ENCODE measurements at regions not wholly inside any gene's neighbourhood (a gene's known extent, or its start where the extent isn't known, plus 50 kb on each side); places are given as distances from the start of the nearest gene placed in this dataset.

GRCh38 chr2:15758848-15759247 lies 167.2 kb downstream of the DDX1 start:
- TF ChIP-seq POLR2A (IDR thresholded peaks at IDR 0.05; ENCODE audit: low read depth, low read length), result no peak
- no peak for TF ChIP-seq POLR2AphosphoS5 (IDR thresholded peaks at IDR 0.05; ENCODE audit: low read depth, low read length)

All from GM12892 (cell line).